Right atrium auricular region (tissue), 2 donors: ENCODE measurements at regions not wholly inside any gene's neighbourhood (a gene's known extent, or its start where the extent isn't known, plus 50 kb on each side); places are given as distances from the start of the nearest gene placed in this dataset.

ENCODE experiments used
- DNase-seq: peaks from one replicate; pipeline ENCODE4 v3.0.0-alpha.2; 2019; ENCODE audit warnings: low spot score
- H3K27ac ChIP-seq, 2 donors: fragments of 200-600 bp; sonication (generic); 1 replicate in 1 of 2; 2 replicates in 1 of 2; pipeline ENCODE4 v1.5.1; 2016 to 2019
- H3K27me3 ChIP-seq, 2 donors: fragments of 200-600 bp; sonication (generic); one replicate each; pipeline versions ENCODE4 v1.5.1 to v1.6.0; 2017 to 2019
- H3K36me3 ChIP-seq: fragments of 200-600 bp; sonication (generic); one replicate; pipeline ENCODE4 v1.5.1; 2016
- H3K4me1 ChIP-seq, 2 donors: fragments of 200-600 bp; sonication (generic); one replicate each; pipeline versions ENCODE4 v1.5.1 to v1.6.0; 2017 to 2019
- H3K4me3 ChIP-seq, 2 donors: fragments of 200-600 bp; sonication (generic); 1 replicate in 1 of 2; 2 replicates in 1 of 2; pipeline ENCODE4 v1.5.1; 2017 to 2019; ENCODE audit warnings: mild to moderate bottlenecking in 1 of 2, moderate library complexity in 1 of 2
- H3K9me3 ChIP-seq, 2 donors: fragments of 200-600 bp; sonication (generic); one replicate each; pipeline ENCODE4 v1.5.1; 2019
- TF ChIP-seq, protein P1 (sequence below), 2 donors: fragments of 200-600 bp; sonication (generic); IDR thresholded peaks; one replicate each; pipeline ENCODE4 v1.5.1; 2019; ENCODE audit warnings: antibody characterized with exemption in 2 of 2

DNA sequence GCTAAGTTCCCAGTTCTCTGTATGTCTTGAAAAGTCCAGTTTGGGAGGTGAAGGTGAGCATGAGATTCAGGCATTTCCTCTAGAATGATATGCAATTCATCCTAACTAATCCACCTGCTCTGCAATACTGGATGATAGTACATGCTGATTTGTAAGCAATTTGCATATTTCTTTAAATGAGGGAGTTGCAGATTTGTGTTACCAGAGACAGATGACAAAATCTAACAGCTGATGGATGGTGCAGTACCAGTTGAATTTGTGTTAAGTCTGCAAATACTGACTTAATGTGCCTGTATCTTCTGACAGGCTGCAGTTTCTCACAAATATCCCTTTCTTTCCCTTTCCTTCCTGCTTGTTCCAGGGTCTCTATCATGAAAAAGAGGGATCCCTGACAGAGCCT lies 76.4 kb upstream of the MBIP start:
- TF ChIP-seq, protein P1, sequence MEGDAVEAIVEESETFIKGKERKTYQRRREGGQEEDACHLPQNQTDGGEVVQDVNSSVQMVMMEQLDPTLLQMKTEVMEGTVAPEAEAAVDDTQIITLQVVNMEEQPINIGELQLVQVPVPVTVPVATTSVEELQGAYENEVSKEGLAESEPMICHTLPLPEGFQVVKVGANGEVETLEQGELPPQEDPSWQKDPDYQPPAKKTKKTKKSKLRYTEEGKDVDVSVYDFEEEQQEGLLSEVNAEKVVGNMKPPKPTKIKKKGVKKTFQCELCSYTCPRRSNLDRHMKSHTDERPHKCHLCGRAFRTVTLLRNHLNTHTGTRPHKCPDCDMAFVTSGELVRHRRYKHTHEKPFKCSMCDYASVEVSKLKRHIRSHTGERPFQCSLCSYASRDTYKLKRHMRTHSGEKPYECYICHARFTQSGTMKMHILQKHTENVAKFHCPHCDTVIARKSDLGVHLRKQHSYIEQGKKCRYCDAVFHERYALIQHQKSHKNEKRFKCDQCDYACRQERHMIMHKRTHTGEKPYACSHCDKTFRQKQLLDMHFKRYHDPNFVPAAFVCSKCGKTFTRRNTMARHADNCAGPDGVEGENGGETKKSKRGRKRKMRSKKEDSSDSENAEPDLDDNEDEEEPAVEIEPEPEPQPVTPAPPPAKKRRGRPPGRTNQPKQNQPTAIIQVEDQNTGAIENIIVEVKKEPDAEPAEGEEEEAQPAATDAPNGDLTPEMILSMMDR (IDR thresholded peaks at IDR 0.05): no peak
- Histone ChIP-seq H3K4me1 (no peaks in the 10 kb centered on the region), H3K27ac (no peak overlapping the region), H3K36me3 (no peaks in the 10 kb centered on the region), H3K4me3 (no peak overlapping the region), H3K9me3 (no peaks in the 10 kb centered on the region), H3K27me3 (no peaks in the 10 kb centered on the region)
- no peak for DNase-seq

DNA sequence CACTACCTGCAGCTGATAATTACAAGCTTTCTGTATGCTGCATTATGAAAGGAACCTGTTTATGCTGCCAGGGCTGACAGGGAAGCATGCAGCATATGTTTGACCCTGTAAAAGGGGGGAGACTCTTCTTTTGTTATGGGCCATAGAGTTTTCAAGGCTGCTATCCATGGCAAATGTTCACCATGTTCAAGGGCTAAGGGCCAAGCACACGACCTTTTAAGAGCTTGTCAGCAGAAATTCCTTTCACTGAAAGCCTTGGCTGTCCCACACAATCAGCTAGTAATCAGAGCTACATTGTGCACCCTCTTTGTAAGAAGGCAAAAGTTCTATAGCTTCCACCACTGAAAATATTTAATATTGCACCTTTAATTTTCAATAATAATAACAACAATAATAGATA lies 74.2 kb upstream of the MBIP start:
- H3K36me3 ChIP-seq: no peaks in the 10 kb centered on the region
- TF ChIP-seq, protein P1 (IDR thresholded peaks at IDR 0.05): no peak
- H3K4me1 ChIP-seq: no peaks in the 10 kb centered on the region
- no peak for DNase-seq
- no peak overlapping the region for H3K4me3 ChIP-seq
- H3K9me3 ChIP-seq: no peaks in the 10 kb centered on the region
- H3K27ac ChIP-seq: no peak overlapping the region
- no peaks in the 10 kb centered on the region for H3K27me3 ChIP-seq

DNA sequence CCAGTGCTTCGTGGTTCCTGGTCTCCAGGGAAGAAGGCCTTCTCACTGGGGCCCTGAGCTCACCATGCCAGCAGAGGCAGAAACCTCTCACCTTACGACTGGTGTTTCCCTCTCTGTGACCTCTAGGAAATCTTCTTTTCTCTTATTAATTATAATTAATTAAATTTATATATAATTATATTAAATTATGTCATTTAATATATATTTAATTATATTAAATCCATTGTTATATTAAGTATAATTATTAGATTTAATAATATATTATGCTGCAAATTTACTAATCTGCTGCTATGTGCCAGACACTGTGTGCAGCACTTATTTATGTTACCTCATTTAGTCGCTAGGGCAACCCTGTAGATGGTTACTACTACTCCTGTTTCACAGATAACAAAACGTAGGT lies 70.3 kb upstream of the MBIP start:
- H3K4me1 ChIP-seq: no peaks in the 10 kb centered on the region
- TF ChIP-seq, protein P1 (IDR thresholded peaks at IDR 0.05): no peak

GRCh38 chr14:36383767-36384431 lies 63.5 kb upstream of the MBIP start:
- no peak for DNase-seq
- TF ChIP-seq, protein P1 (IDR thresholded peaks at IDR 0.05): no peak

More for the DNA sequence above, 70.3 kb upstream of the MBIP start:
- H3K27ac ChIP-seq: no peak overlapping the region
- no peaks in the 10 kb centered on the region for H3K27me3 ChIP-seq
- no peak for DNase-seq
- no peak overlapping the region for H3K4me3 ChIP-seq
- H3K36me3 ChIP-seq: no peaks in the 10 kb centered on the region
- H3K9me3 ChIP-seq: no peaks in the 10 kb centered on the region

DNA sequence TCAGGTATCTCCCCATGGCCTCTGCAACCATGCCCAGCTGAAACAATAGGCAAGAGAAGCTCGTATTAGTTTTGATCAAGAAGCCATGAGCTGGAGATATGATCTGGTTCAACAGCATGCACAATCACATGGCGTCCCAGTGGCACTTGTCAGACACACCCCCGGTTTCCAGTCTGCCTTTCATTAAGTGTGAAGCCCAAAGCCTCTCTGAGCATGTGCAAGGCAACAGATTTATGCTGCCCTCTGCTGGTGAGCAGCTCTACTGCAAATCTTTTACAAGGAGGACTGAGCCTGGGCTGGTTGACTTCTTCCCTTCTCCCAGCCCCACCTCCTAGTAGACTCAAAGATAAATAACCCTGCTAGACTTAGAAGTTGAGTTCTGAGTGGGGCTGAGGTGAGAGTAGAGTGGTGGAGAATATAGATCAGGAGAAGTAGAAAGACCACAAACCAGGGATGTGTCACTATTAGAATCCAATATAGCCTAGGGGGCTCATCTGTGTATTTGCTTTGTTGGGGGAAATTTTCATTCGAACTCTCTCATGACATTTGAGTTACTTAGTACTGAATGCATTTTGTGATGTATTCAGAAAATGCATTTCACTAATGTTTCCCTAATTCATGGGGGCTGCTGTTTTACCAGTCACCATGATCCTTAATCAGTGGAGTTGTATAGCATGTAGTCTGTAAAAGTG lies 53.7 kb upstream of the MBIP start:
- TF ChIP-seq, protein P1 (IDR thresholded peaks at IDR 0.05): peak; percentile 52 to 85
- Histone ChIP-seq H3K9me3 (no peaks in the 10 kb centered on the region), H3K4me3 (no peak overlapping the region), H3K4me1 (no peaks in the 10 kb centered on the region), H3K27ac (no peak overlapping the region), H3K36me3 (no peaks in the 10 kb centered on the region), H3K27me3 (no peaks in the 10 kb centered on the region)
- peak; percentile 82 for DNase-seq

More at GRCh38 chr14:36383767-36384431, 63.5 kb upstream of the MBIP start:
- no peak overlapping the region for H3K4me3 ChIP-seq
- no peaks in the 10 kb centered on the region for H3K27me3 ChIP-seq
- no peaks in the 10 kb centered on the region for H3K9me3 ChIP-seq
- H3K27ac ChIP-seq: peak overlapping the region; percentile 61 to 73
- H3K36me3 ChIP-seq: no peaks in the 10 kb centered on the region
- H3K4me1 ChIP-seq: peaks cover 0 to 8% of the 10 kb centered on the region in 2 donors
